ENCODE measurements at regions not wholly inside any gene's neighbourhood (a gene's known extent, or its start where the extent isn't known, plus 50 kb on each side); places are given as distances from the start of the nearest gene placed in this dataset.
"Not testable (repeated sequence)": the region's sequence is repeated elsewhere in the genome, so short reads cannot be mapped to it uniquely, and the experiment has no call there.

- POLR2A ChIA-PET = no interaction called here
- no peak overlapping the region for H3K4me3 Mint-ChIP-seq
- DNase-seq = no peak
- no peaks in the 10 kb centered on the region for H3K36me3 Mint-ChIP-seq
- H3K27ac Mint-ChIP-seq = no peak overlapping the region
- no peaks in the 10 kb centered on the region for H3K9me3 Mint-ChIP-seq
- CTCF ChIA-PET = no interaction called here
- peaks cover 6% of the 10 kb centered on the region for H3K27me3 Mint-ChIP-seq
- no peaks in the 10 kb centered on the region for H3K4me1 Mint-ChIP-seq (ENCODE audit: low read depth)
- intact Hi-C loops (cut with micrococcal nuclease) = no loop called here
Observed at GRCh38 chr2:196513796-196514526, 125.6 kb upstream of the CCDC150 start.

DNA sequence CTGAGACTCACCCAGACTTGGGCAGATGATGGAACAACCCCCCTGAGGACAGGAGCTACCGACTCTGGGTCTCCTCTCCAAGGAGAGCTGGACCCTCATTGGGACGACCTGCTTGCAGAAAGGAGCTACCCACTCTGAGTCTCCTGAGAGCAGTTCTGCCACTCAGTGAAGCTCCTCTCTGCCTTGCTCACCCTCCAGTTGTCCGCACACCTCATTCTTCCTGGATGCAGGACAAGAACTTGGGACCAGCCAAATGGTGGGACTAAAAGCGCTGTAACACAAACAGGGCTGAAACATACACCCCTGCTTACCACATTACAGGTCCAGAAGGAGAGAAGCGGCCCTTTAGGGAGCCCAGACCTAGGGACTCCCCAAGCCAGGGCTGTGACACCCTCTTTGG is 124.9 kb upstream of the CCDC150 start:
- no peak for DNase-seq
- ChIA-PET POLR2A (no interaction called here), CTCF (no interaction called here)
- Mint-ChIP-seq H3K4me3 (no peak overlapping the region), H3K36me3 (no peaks in the 10 kb centered on the region), H3K27me3 (peaks cover 6% of the 10 kb centered on the region), H3K27ac (no peak overlapping the region), H3K9me3 (no peaks in the 10 kb centered on the region), H3K4me1 (ENCODE audit: low read depth) (no peaks in the 10 kb centered on the region)
- intact Hi-C loops (cut with micrococcal nuclease) = no loop called here

- intact Hi-C loops (cut with micrococcal nuclease) = no loop called here
- Mint-ChIP-seq H3K4me3 (no peak overlapping the region), H3K36me3 (no peaks in the 10 kb centered on the region), H3K4me1 (ENCODE audit: low read depth) (no peaks in the 10 kb centered on the region), H3K27ac (no peak overlapping the region), H3K27me3 (peaks cover 4% of the 10 kb centered on the region), H3K9me3 (no peaks in the 10 kb centered on the region)
- DNase-seq = no peak
- ChIA-PET POLR2A (no interaction called here), CTCF (no interaction called here)
Observed at GRCh38 chr2:196515051-196515450, 124.5 kb upstream of the CCDC150 start.

DNA sequence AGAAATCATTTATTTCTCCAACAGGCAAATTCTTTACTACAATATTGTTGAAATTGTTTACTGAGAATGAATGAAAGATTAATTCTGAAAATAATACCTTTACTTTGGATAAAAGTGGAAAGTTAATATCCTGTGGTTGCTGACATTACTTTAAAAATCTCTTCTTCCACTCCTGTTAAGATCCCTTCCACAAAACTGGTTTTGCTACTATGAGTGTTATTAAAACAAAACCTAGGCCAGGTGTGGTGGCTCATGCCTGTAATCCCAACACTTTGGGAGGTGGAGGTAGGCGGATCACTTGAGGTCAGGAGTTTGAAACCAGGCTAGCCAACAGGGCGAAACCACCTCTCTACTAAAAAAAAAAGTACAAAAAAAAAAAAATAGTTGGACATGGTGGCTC is 123.9 kb upstream of the CCDC150 start:
- intact Hi-C loops (cut with micrococcal nuclease) = no loop called here
- Mint-ChIP-seq H3K9me3 (no peaks in the 10 kb centered on the region), H3K36me3 (no peaks in the 10 kb centered on the region), H3K4me3 (no peak overlapping the region), H3K27me3 (peaks cover 4% of the 10 kb centered on the region), H3K4me1 (ENCODE audit: low read depth) (no peaks in the 10 kb centered on the region), H3K27ac (no peak overlapping the region)
- ChIA-PET POLR2A (no interaction called here), CTCF (interaction anchor here (0.6 to 0.7 kb wide), 2 partner anchors 24 to 419 kb away, joined by 3 read pairs; no protein-coding TSS in a partner anchor)
- no peak for DNase-seq

GRCh38 chr2:196516564-196516963 is 123.0 kb upstream of the CCDC150 start:
- H3K27ac Mint-ChIP-seq = no peak overlapping the region
- intact Hi-C loops (cut with micrococcal nuclease) = no loop called here
- no peaks in the 10 kb centered on the region for H3K4me1 Mint-ChIP-seq (ENCODE audit: low read depth)
- no peaks in the 10 kb centered on the region for H3K36me3 Mint-ChIP-seq
- CTCF ChIA-PET = no interaction called here
- H3K4me3 Mint-ChIP-seq = no peak overlapping the region
- DNase-seq = no peak
- peaks cover 4% of the 10 kb centered on the region for H3K27me3 Mint-ChIP-seq
- POLR2A ChIA-PET = no interaction called here
- H3K9me3 Mint-ChIP-seq = no peaks in the 10 kb centered on the region

DNA sequence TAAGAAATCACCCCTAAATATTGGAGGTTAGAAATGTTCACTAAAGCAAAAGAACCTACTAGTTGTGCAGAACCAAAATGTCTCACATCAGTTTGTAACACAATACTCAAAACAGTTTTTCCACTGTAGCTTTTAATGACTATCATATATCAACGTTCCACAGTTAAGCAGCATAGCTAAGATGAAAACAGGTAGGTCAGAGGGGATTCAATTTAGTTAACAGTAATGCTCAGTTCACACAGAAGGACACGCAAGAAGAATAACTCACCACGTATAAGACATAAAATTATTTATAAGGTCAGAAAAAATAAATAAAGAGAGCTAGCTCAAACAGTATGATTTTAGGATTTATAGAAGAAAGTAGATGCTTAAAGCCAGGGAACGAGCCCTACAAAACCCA is 118.9 kb upstream of the CCDC150 start:
- DNase-seq = no peak
- peaks cover 2% of the 10 kb centered on the region for H3K9me3 Mint-ChIP-seq

DNA sequence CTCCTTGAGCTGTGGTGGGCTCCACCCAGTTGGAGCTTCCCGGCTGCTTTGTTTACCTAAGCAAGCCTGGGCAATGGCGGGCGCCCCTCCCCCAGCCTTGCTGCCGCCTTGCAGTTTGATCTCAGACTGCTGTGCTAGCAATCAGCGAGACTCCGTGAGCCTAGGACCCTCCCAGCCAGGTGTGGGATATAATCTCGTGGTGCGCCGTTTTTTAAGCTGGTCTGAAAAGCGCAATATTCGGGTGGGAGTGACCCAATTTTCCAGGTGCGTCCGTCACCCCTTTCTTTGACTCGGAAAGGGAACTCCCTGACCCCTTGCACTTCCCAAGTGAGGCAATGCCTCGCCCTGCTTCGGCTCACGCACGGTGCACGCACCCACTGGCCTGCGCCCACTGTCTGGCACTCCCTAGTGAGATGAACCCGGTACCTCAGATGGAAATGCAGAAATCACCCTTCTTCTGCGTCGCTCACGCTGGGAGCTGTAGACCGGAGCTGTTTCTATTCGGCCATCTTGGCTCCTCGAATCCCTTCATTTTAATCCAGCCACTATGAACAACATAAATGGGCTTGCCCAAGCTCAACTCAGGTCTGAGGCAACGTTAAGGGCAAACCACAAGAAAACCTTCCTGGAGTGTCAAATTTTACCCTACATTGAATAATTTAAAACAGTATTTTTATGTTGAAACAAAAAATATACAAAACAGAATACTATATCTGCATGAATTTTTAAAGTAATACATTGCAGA is 112.4 kb upstream of the CCDC150 start:
- H3K27me3 Mint-ChIP-seq; H3K27ac Mint-ChIP-seq; H3K36me3 Mint-ChIP-seq; H3K4me3 Mint-ChIP-seq; POLR2A ChIA-PET; intact Hi-C loops (cut with micrococcal nuclease); DNase-seq; CTCF ChIA-PET; H3K4me1 Mint-ChIP-seq (ENCODE audit: low read depth); H3K9me3 Mint-ChIP-seq: not testable (repeated sequence)

More for the DNA sequence above, 118.9 kb upstream of the CCDC150 start:
- ChIA-PET CTCF (no interaction called here), POLR2A (no interaction called here)
- H3K4me1 Mint-ChIP-seq (ENCODE audit: low read depth) = no peaks in the 10 kb centered on the region
- intact Hi-C loops (cut with micrococcal nuclease) = no loop called here
- H3K4me3 Mint-ChIP-seq = no peak overlapping the region
- no peaks in the 10 kb centered on the region for H3K36me3 Mint-ChIP-seq
- peaks cover 2% of the 10 kb centered on the region for H3K27me3 Mint-ChIP-seq
- no peak overlapping the region for H3K27ac Mint-ChIP-seq

GRCh38 chr2:196528486-196529223 is 110.9 kb upstream of the CCDC150 start:
- intact Hi-C loops (cut with micrococcal nuclease) = no loop called here
- ChIA-PET POLR2A (no interaction called here), CTCF (no interaction called here)
- H3K4me1 Mint-ChIP-seq (ENCODE audit: low read depth) = no peaks in the 10 kb centered on the region
- H3K9me3 Mint-ChIP-seq = no peaks in the 10 kb centered on the region
- no peak for DNase-seq
- no peak overlapping the region for H3K4me3 Mint-ChIP-seq
- H3K27ac Mint-ChIP-seq = no peak overlapping the region
- peaks cover 7% of the 10 kb centered on the region for H3K27me3 Mint-ChIP-seq
- no peaks in the 10 kb centered on the region for H3K36me3 Mint-ChIP-seq

- H3K4me1 Mint-ChIP-seq (ENCODE audit: low read depth) = no peaks in the 10 kb centered on the region
- H3K27ac Mint-ChIP-seq = no peak overlapping the region
- no peaks in the 10 kb centered on the region for H3K36me3 Mint-ChIP-seq
- no peak for DNase-seq
- H3K4me3 Mint-ChIP-seq = no peak overlapping the region
- ChIA-PET POLR2A (no interaction called here), CTCF (interaction anchor here (0.6 kb wide), 1 partner anchor 220 kb away, joined by 3 read pairs; no protein-coding TSS in a partner anchor)
- peaks cover 14% of the 10 kb centered on the region for H3K27me3 Mint-ChIP-seq
- intact Hi-C loops (cut with micrococcal nuclease) = no loop called here
- no peaks in the 10 kb centered on the region for H3K9me3 Mint-ChIP-seq
Observed at GRCh38 chr2:196530910-196531309, 108.6 kb upstream of the CCDC150 start.

- peaks cover 15% of the 10 kb centered on the region for H3K27me3 Mint-ChIP-seq
- no peak overlapping the region for H3K27ac Mint-ChIP-seq
- intact Hi-C loops (cut with micrococcal nuclease) = no loop called here
- no peak for DNase-seq
- H3K36me3 Mint-ChIP-seq = no peaks in the 10 kb centered on the region
- H3K9me3 Mint-ChIP-seq = no peaks in the 10 kb centered on the region
- ChIA-PET POLR2A (no interaction called here), CTCF (no interaction called here)
- no peaks in the 10 kb centered on the region for H3K4me1 Mint-ChIP-seq (ENCODE audit: low read depth)
- no peak overlapping the region for H3K4me3 Mint-ChIP-seq
Observed at GRCh38 chr2:196533772-196534397, 105.6 kb upstream of the CCDC150 start.

GRCh38 chr2:196534495-196534894 is 105.0 kb upstream of the CCDC150 start:
- no peaks in the 10 kb centered on the region for H3K4me1 Mint-ChIP-seq (ENCODE audit: low read depth)
- H3K4me3 Mint-ChIP-seq = no peak overlapping the region
- no peaks in the 10 kb centered on the region for H3K9me3 Mint-ChIP-seq
- intact Hi-C loops (cut with micrococcal nuclease) = no loop called here
- H3K36me3 Mint-ChIP-seq = no peaks in the 10 kb centered on the region
- ChIA-PET POLR2A (no interaction called here), CTCF (no interaction called here)
- H3K27me3 Mint-ChIP-seq = peaks cover 15% of the 10 kb centered on the region
- H3K27ac Mint-ChIP-seq = no peak overlapping the region
- DNase-seq = no peak

DNA sequence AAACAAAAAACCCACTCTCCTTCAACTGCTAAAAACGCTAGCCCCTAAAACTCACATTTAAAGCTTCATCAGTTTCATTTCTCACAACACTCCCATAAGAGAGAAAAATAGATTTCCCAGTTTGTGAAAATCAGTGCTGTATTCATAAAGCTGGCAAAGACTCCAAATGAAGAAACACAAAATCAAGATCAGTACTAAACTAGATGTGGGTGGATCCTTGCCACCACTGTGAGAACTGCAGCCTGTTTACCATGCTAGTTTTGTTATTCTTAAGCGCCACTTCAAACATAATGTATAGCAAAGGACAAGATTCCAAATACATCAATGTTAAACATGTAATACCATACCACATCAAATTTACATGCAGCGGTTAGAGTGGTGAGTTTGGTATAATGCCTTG is 104.5 kb upstream of the CCDC150 start:
- Mint-ChIP-seq H3K9me3 (no peaks in the 10 kb centered on the region), H3K27ac (no peak overlapping the region), H3K36me3 (no peaks in the 10 kb centered on the region), H3K4me1 (ENCODE audit: low read depth) (no peaks in the 10 kb centered on the region), H3K4me3 (no peak overlapping the region), H3K27me3 (peaks cover 15% of the 10 kb centered on the region)
- intact Hi-C loops (cut with micrococcal nuclease) = no loop called here
- no peak for DNase-seq
- POLR2A ChIA-PET = no interaction called here
- CTCF ChIA-PET = no interaction called here

Measured in activated CD4-positive, alpha-beta memory T cell treated with anti-CD3 and anti-CD28 coated beads for 36 hours (primary cell).